ENCODE measurements at regions not wholly inside any gene's neighbourhood (a gene's known extent, or its start where the extent isn't known, plus 50 kb on each side); places are given as distances from the start of the nearest gene placed in this dataset.

GRCh38 chr11:70878366-70878765 is 374.0 kb downstream of the SHANK2 start:
- no peak for TF ChIP-seq TEAD4 (IDR thresholded peaks at IDR 0.05)
- no peak for TF ChIP-seq USF1 (IDR thresholded peaks at IDR 0.05)
- no peak for TF ChIP-seq NFIC (IDR thresholded peaks at IDR 0.05)
- no peak for TF ChIP-seq TCF12 (IDR thresholded peaks at IDR 0.05; ENCODE audit: low read depth)
- no peak for TF ChIP-seq CREB1 (IDR thresholded peaks at IDR 0.05; ENCODE audit: low read depth)
- TF ChIP-seq MAX (IDR thresholded peaks at IDR 0.05): no peak
- TF ChIP-seq REST (IDR thresholded peaks at IDR 0.05; ENCODE audit: low read depth): no peak
- TF ChIP-seq ZBTB7A (IDR thresholded peaks at IDR 0.05; ENCODE audit: low read depth): no peak
- no peak for TF ChIP-seq FOXM1 (IDR thresholded peaks at IDR 0.05; ENCODE audit: borderline replicate concordance, low read depth)
- TF ChIP-seq EGR1 (IDR thresholded peaks at IDR 0.05): no peak
- TF ChIP-seq RAD21 (IDR thresholded peaks at IDR 0.05; ENCODE audit: low read depth): no peak
- TF ChIP-seq EP300 (IDR thresholded peaks at IDR 0.05; ENCODE audit: borderline replicate concordance): no peak
- no peak for TF ChIP-seq YY1 (IDR thresholded peaks at IDR 0.05; ENCODE audit: low read depth)
- no peak for TF ChIP-seq TAF1 (IDR thresholded peaks at IDR 0.05; ENCODE audit: low read depth)
- no peak for TF ChIP-seq CEBPB (IDR thresholded peaks at IDR 0.05)

- TF ChIP-seq EP300 (IDR thresholded peaks at IDR 0.05; ENCODE audit: borderline replicate concordance): no peak
- no peak for TF ChIP-seq RAD21 (IDR thresholded peaks at IDR 0.05; ENCODE audit: low read depth)
- TF ChIP-seq TAF1 (IDR thresholded peaks at IDR 0.05; ENCODE audit: low read depth): no peak
- TF ChIP-seq FOXM1 (IDR thresholded peaks at IDR 0.05; ENCODE audit: borderline replicate concordance, low read depth): no peak
- TF ChIP-seq EGR1 (IDR thresholded peaks at IDR 0.05): no peak
Observed at GRCh38 chr11:70879601-70880285, 372.6 kb downstream of the SHANK2 start.

- no peak for TF ChIP-seq RAD21 (IDR thresholded peaks at IDR 0.05; ENCODE audit: low read depth)
Observed at GRCh38 chr11:70880416-70880815, 372.0 kb downstream of the SHANK2 start.

- TF ChIP-seq FOXM1 (IDR thresholded peaks at IDR 0.05; ENCODE audit: borderline replicate concordance, low read depth): no peak
- TF ChIP-seq REST (IDR thresholded peaks at IDR 0.05; ENCODE audit: low read depth): no peak
- no peak for TF ChIP-seq MAX (IDR thresholded peaks at IDR 0.05)
- TF ChIP-seq TCF12 (IDR thresholded peaks at IDR 0.05; ENCODE audit: low read depth): no peak
- TF ChIP-seq USF1 (IDR thresholded peaks at IDR 0.05): no peak
- TF ChIP-seq RAD21 (IDR thresholded peaks at IDR 0.05; ENCODE audit: low read depth): no peak
- no peak for TF ChIP-seq TEAD4 (IDR thresholded peaks at IDR 0.05)
- no peak for TF ChIP-seq ZBTB7A (IDR thresholded peaks at IDR 0.05; ENCODE audit: low read depth)
Observed at GRCh38 chr11:70881948-70882715, 370.2 kb downstream of the SHANK2 start.

- no peak for TF ChIP-seq ZBTB7A (IDR thresholded peaks at IDR 0.05; ENCODE audit: low read depth)
- no peak for TF ChIP-seq TAF1 (IDR thresholded peaks at IDR 0.05; ENCODE audit: low read depth)
- TF ChIP-seq EP300 (IDR thresholded peaks at IDR 0.05; ENCODE audit: borderline replicate concordance): no peak
- TF ChIP-seq YY1 (IDR thresholded peaks at IDR 0.05; ENCODE audit: low read depth): no peak
- no peak for TF ChIP-seq EGR1 (IDR thresholded peaks at IDR 0.05)
Observed at GRCh38 chr11:70882716-70883085, 369.7 kb downstream of the SHANK2 start.

- TF ChIP-seq USF1 (IDR thresholded peaks at IDR 0.05): no peak
- no peak for TF ChIP-seq REST (IDR thresholded peaks at IDR 0.05; ENCODE audit: low read depth)
- TF ChIP-seq EGR1 (IDR thresholded peaks at IDR 0.05): no peak
- TF ChIP-seq CREB1 (IDR thresholded peaks at IDR 0.05; ENCODE audit: low read depth): no peak
Observed at GRCh38 chr11:70883323-70883940, 368.9 kb downstream of the SHANK2 start.
